Psoas muscle (tissue), 7 donors: ENCODE measurements at regions not wholly inside any gene's neighbourhood (a gene's known extent, or its start where the extent isn't known, plus 50 kb on each side); places are given as distances from the start of the nearest gene placed in this dataset.

Source experiments
- ATAC-seq, 4 donors: fragments of 200-7000 bp; cut with Tn5 transposase; one replicate each; pipeline ENCODE4 v1.9.1; 2020; ENCODE audit warnings: moderate library complexity in 3 of 4, mild to moderate bottlenecking in 2 of 4
- DNase-seq, 2 donors: peaks; one replicate each; pipeline ENCODE4 v3.0.0-alpha.2; 2020
- H3K27ac ChIP-seq: fragments of 200-600 bp; one replicate; pipeline ENCODE4 v1.8.0; 2022
- H3K27me3 ChIP-seq, 3 donors: fragments of 200-600 bp in 1 of 3; one replicate each; pipeline versions ENCODE4 v1.6.1 to v1.8.0; 2013 to 2022; ENCODE audit warnings: low read length in 2 of 3, mild to moderate bottlenecking in 2 of 3, moderate library complexity in 1 of 3; ENCODE audit not compliant: insufficient read depth in 3 of 3
- H3K36me3 ChIP-seq, 2 donors: fragments of 200-600 bp in 1 of 2; one replicate each; pipeline versions ENCODE4 v1.6.1 to v1.8.0; 2013 to 2022; ENCODE audit warnings: low read depth in 1 of 2, mild to moderate bottlenecking in 1 of 2, moderate library complexity in 1 of 2; ENCODE audit not compliant: insufficient read depth in 1 of 2
- H3K4me1 ChIP-seq: fragments of 200-600 bp; one replicate; pipeline ENCODE4 v1.8.0; 2022
- H3K4me3 ChIP-seq: fragments of 200-600 bp; one replicate; pipeline ENCODE4 v1.8.0; 2022; ENCODE audit warnings: mild to moderate bottlenecking
- H3K9me3 ChIP-seq: fragments of 200-600 bp; one replicate; pipeline ENCODE4 v1.8.0; 2022
- CTCF ChIP-seq: fragments of 200-600 bp; IDR thresholded peaks from one replicate; pipeline ENCODE4 v1.8.0; 2022; ENCODE audit warnings: antibody characterized with exemption
- WGBS, 3 donors: extraction: QIAGEN DNeasy Blood & Tissue Kit; methylation state at CpG; one replicate each; pipeline versions ENCODE4 v1.1.6 to v1.1.7; 2013; 5-methylcytosine and 5-hydroxymethylcytosine counted together
- intact Hi-C, 2 donors: fragments of 100-400 bp; cut with DNase I; formaldehyde crosslinking; loops; one replicate each; pipeline versions ENCODE4 v1.11.0 to v1.14.2; 2022
- donor health status: healthy with polysubstance abuse.
- donor health status: DM: no; HTN: no; CAD: no; lungs with moderate emphysema.
- donor health status: Bipolar disorder and iron deficiency.
- donor health status: healthy.
- donor health status: DM: yes; HTN: yes; CAD: no.
- donor health status: DM: no; HTN: no; CAD: no.
- donor health status: DM: yes; HTN: yes; CAD: no.

GRCh38 chr2:226126104-226126503 is 673.5 kb downstream of the IRS1 start:
- no peak overlapping the region for H3K4me3 ChIP-seq
- ATAC-seq (no peak), DNase-seq (no peak)
- no peak overlapping the region for H3K27ac ChIP-seq
- no peaks in the 10 kb centered on the region for H3K9me3 ChIP-seq
- intact Hi-C loops = no loop called here
- 92 to 96% (median 94%) methylated on average over 1 of the region's 1 CpG for WGBS, 3 donors
- H3K27me3 ChIP-seq = no peaks in the 10 kb centered on the region
- H3K4me1 ChIP-seq = peaks cover 28% of the 10 kb centered on the region
- H3K36me3 ChIP-seq = no peaks in the 10 kb centered on the region
- no peak for TF ChIP-seq CTCF

- no peaks in the 10 kb centered on the region for H3K36me3 ChIP-seq
- DNase-seq = no peak
- H3K27ac ChIP-seq = no peak overlapping the region
- no peak for TF ChIP-seq CTCF
- 79 to 82% (median 79%) methylated on average over 7 of the region's 7 CpGs for WGBS, 3 donors
- intact Hi-C loops = no loop called here
- no peak overlapping the region for H3K4me3 ChIP-seq
- H3K27me3 ChIP-seq = no peaks in the 10 kb centered on the region
- H3K9me3 ChIP-seq = no peaks in the 10 kb centered on the region
- no peak for ATAC-seq
- H3K4me1 ChIP-seq = peaks cover 21% of the 10 kb centered on the region
Measured at GRCh38 chr2:226125176-226125883, 674.3 kb downstream of the IRS1 start.

GRCh38 chr2:226124548-226125011 is 675.0 kb downstream of the IRS1 start:
- Histone ChIP-seq H3K36me3 (no peaks in the 10 kb centered on the region), H3K27ac (no peak overlapping the region), H3K4me3 (no peak overlapping the region), H3K27me3 (no peaks in the 10 kb centered on the region), H3K9me3 (no peaks in the 10 kb centered on the region), H3K4me1 (peaks cover 18% of the 10 kb centered on the region)
- intact Hi-C loops = no loop called here
- no peak for TF ChIP-seq CTCF
- ATAC-seq (no peak), DNase-seq (no peak)
- 59 to 62% (median 60%) methylated on average over 2 of the region's 2 CpGs for WGBS, 3 donors

GRCh38 chr2:226123300-226123699 is 676.3 kb downstream of the IRS1 start:
- 26 to 35% (median 28%) methylated on average over 3 of the region's 3 CpGs for WGBS, 3 donors
- Histone ChIP-seq H3K9me3 (no peaks in the 10 kb centered on the region), H3K4me3 (no peak overlapping the region), H3K4me1 (peaks cover 10% of the 10 kb centered on the region), H3K36me3 (no peaks in the 10 kb centered on the region), H3K27me3 (no peaks in the 10 kb centered on the region), H3K27ac (no peak overlapping the region)
- intact Hi-C loops = no loop called here
- DNase-seq (no peak), ATAC-seq (no peak)
- TF ChIP-seq CTCF = no peak

- intact Hi-C loops = no loop called here
- DNase-seq (no peak), ATAC-seq (no peak)
- no peaks in the 10 kb centered on the region for H3K9me3 ChIP-seq
- H3K36me3 ChIP-seq = no peaks in the 10 kb centered on the region
- H3K4me1 ChIP-seq = peaks cover 6% of the 10 kb centered on the region
- H3K27ac ChIP-seq = no peak overlapping the region
- H3K27me3 ChIP-seq = no peaks in the 10 kb centered on the region
- H3K4me3 ChIP-seq = no peak overlapping the region
- no peak for TF ChIP-seq CTCF
Measured at GRCh38 chr2:226122041-226122440, 677.6 kb downstream of the IRS1 start.
